Occipital lobe (tissue), 2 donors: ENCODE measurements at regions not wholly inside any gene's neighbourhood (a gene's known extent, or its start where the extent isn't known, plus 50 kb on each side); places are given as distances from the start of the nearest gene placed in this dataset. TPM values are rescaled to one million over a fixed set of nuclear protein-coding genes. Genes with fewer than 3 reads are reported as not detected.

Experiments used
- DNase-seq: peaks from one replicate; lab custom pipeline; 2025; lab: John Stamatoyannopoulos, UW
- small RNA-seq: library from RNA; depleted of rRNA; stranded (forward); fragments of <200 nt; gene quantifications from one replicate; pipeline ENCODE3, GENCODE V24; 2014

- DNase-seq = no peak
Measured at GRCh38 chr6:139433631-139434419, 59.4 kb upstream of the CITED2 start.

- no peak for DNase-seq
Measured at GRCh38 chr6:139431602-139431956, 57.1 kb upstream of the CITED2 start.

- DNase-seq = no peak
Measured at GRCh38 chr6:139430899-139431601, 56.6 kb upstream of the CITED2 start.

GRCh38 chr6:139429580-139430145 is 55.2 kb upstream of the CITED2 start:
- DNase-seq = no peak

- DNase-seq = no peak
Measured at GRCh38 chr6:139427199-139427598, 52.8 kb upstream of the CITED2 start.

GRCh38 chr6:139426795-139427194 is 52.3 kb upstream of the CITED2 start:
- no peak for DNase-seq

GRCh38 chr6:139425780-139426179 is 51.3 kb upstream of the CITED2 start:
- no peak for DNase-seq

GRCh38 chr6:139423971-139424667 is 49.7 kb upstream of the CITED2 start:
- DNase-seq = no peak

Small RNAs in the stretch of these regions (small RNA-seq; reads per million reads assigned to genes)
- gene AL357080.1 (not detected), gene MIR3668 (not detected), gene MIR4465 (not detected), gene RN7SKP106 (not detected), gene RNA5SP220 (not detected)
